Pancreas (tissue), 10 donors: ENCODE measurements at regions not wholly inside any gene's neighbourhood (a gene's known extent, or its start where the extent isn't known, plus 50 kb on each side); places are given as distances from the start of the nearest gene placed in this dataset.

Source experiments
- ATAC-seq, 4 donors: fragments of 200-7000 bp; cut with Tn5 transposase; one replicate each; pipeline versions ENCODE4 v1.8.0 to v1.9.1; 2020; ENCODE audit warnings: mild to moderate bottlenecking in 4 of 4, moderate library complexity in 4 of 4
- DNase-seq, 6 donors: peaks; one replicate each; pipeline ENCODE4 v3.0.0-alpha.2; 2020
- FAIRE-seq: peaks from 2 replicates; lab custom pipeline; 2012; peaks lifted over from hg19 to GRCh38; lab: Jason Lieb, UNC
- H3K27ac ChIP-seq, 4 donors: fragments of 200-600 bp; sonication (generic); 1 replicate in 3 of 4; 2 replicates in 1 of 4; pipeline versions ENCODE4 v1.5.0 to v1.8.0; 2020
- H3K27me3 ChIP-seq, 4 donors: fragments of 200-600 bp; one replicate each; pipeline ENCODE4 v1.8.0; 2021
- H3K36me3 ChIP-seq, 3 donors: fragments of 200-600 bp; sonication (generic) in 1 of 3; one replicate each; pipeline versions ENCODE4 v1.5.0 to v1.8.0; 2020 to 2021
- H3K4me1 ChIP-seq, 3 donors: fragments of 200-600 bp; one replicate each; pipeline ENCODE4 v1.8.0; 2021
- H3K4me3 ChIP-seq, 4 donors: fragments of 200-600 bp; sonication (generic) in 2 of 4; one replicate each; pipeline versions ENCODE4 v1.5.0 to v1.8.0; 2020 to 2021
- H3K9me3 ChIP-seq, 4 donors: fragments of 200-600 bp; one replicate each; pipeline ENCODE4 v1.8.0; 2021
- WGBS, 2 donors: extraction: QIAGEN DNeasy Blood & Tissue Kit; methylation state at CpG; one replicate each; pipeline ENCODE4 v1.1.7; 2013; 5-methylcytosine and 5-hydroxymethylcytosine counted together
- intact Hi-C, 3 donors: fragments of 100-400 bp; cut with DNase I; formaldehyde crosslinking; loops; one replicate each; pipeline versions ENCODE4 v1.11.1 to v1.14.2; 2022
- TF ChIP-seq, protein P1 (sequence below), 4 donors: fragments of 200-600 bp; sonication (generic) in 3 of 4; IDR thresholded peaks; one replicate each; pipeline versions ENCODE4 v1.5.0 to v1.8.0; 2021; ENCODE audit warnings: antibody characterized with exemption in 4 of 4
- donor health status: healthy with polysubstance abuse.
- donor health status: DM: no; HTN: no; CAD: no; lungs with moderate emphysema.
- donor health status: DM: no; HTN: no; CAD: no.
- donor health status: control.
- donor health status: control.
- donor health status: Bipolar disorder and iron deficiency.
- donor health status: DM: yes; HTN: yes; CAD: no.
- donor health status: DM: no; HTN: no; CAD: no.
- donor health status: DM: no; HTN: no; CAD: no.
- donor health status: DM: yes; HTN: yes; CAD: no.

DNA sequence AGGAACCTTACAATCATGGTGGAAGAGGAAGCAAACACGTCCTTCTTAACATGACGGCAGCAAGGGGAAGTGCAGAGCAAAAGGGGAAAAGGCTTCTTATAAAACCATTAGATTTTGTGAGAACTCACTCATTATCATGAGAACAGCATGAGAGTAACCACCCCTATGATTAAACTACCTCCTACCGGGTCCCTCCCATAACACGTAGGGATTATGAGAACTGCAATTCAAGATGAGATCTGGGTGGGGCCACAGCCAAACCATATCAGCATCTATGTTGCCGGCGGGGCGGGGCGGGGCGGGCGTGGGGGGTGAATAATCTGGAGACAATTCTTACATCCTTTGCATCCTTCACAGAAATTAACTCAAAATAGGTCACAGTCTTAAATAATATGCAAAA, 58.8 kb upstream of the GFPT2 start:
- FAIRE-seq: no peak
- TF ChIP-seq, protein P1, sequence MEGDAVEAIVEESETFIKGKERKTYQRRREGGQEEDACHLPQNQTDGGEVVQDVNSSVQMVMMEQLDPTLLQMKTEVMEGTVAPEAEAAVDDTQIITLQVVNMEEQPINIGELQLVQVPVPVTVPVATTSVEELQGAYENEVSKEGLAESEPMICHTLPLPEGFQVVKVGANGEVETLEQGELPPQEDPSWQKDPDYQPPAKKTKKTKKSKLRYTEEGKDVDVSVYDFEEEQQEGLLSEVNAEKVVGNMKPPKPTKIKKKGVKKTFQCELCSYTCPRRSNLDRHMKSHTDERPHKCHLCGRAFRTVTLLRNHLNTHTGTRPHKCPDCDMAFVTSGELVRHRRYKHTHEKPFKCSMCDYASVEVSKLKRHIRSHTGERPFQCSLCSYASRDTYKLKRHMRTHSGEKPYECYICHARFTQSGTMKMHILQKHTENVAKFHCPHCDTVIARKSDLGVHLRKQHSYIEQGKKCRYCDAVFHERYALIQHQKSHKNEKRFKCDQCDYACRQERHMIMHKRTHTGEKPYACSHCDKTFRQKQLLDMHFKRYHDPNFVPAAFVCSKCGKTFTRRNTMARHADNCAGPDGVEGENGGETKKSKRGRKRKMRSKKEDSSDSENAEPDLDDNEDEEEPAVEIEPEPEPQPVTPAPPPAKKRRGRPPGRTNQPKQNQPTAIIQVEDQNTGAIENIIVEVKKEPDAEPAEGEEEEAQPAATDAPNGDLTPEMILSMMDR (IDR thresholded peaks at IDR 0.05): no peak
- no peak for ATAC-seq
- WGBS, 2 donors: 75 to 88% methylated on average over 10 of the region's 10 CpGs
- no peak for DNase-seq
- Histone ChIP-seq H3K36me3 (no peaks in the 10 kb centered on the region), H3K9me3 (no peaks in the 10 kb centered on the region), H3K27ac (no peak overlapping the region), H3K27me3 (no peaks in the 10 kb centered on the region), H3K4me3 (no peak overlapping the region), H3K4me1 (no peaks in the 10 kb centered on the region)
- intact Hi-C loops: no loop called here

DNA sequence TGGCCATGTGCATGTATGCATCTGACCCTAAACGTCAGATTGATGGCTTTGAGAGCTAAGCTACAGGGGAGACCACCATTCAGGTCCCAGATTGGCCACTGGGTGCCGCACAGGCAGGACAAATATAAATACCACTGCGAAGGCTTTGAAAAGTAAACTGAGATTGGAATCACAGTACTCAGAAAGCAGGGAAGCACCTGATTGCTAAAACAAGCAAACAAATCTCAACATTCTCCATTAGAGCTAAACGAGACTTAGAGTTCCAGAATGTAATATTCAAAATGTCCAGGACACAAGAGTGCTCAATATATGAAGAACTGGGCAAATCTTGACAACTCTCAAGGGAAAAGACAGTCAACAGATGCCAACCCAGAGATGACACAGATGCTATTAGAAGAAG, 61.0 kb upstream of the GFPT2 start:
- H3K4me3 ChIP-seq: no peak overlapping the region
- DNase-seq (no peak), ATAC-seq (no peak), FAIRE-seq (no peak)
- H3K27ac ChIP-seq: no peak overlapping the region
- TF ChIP-seq, protein P1 (IDR thresholded peaks at IDR 0.05): no peak
- 65 to 76% methylated on average over 4 of the region's 4 CpGs for WGBS, 2 donors
- no peaks in the 10 kb centered on the region for H3K27me3 ChIP-seq
- no peaks in the 10 kb centered on the region for H3K9me3 ChIP-seq
- no peaks in the 10 kb centered on the region for H3K36me3 ChIP-seq
- no peaks in the 10 kb centered on the region for H3K4me1 ChIP-seq
- intact Hi-C loops: no loop called here

DNA sequence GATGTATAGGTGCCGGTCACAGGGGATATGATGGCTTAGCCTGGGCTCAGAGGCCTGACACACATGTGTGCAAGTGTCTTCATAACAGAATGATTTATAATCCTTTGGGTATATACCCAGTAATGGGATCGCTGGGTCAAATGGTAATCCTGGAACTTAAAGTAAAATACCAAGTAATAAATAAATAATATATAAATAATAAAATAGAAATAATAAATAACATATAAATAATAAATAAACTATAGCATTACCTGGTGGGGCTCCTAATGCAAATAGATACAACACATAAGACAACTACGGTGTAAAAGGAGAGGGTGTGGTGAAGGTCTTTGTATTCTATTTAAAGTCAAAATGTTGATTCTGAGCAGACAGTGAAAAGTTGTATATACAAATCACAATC, 68.5 kb upstream of the GFPT2 start:
- FAIRE-seq: no peak
- H3K36me3 ChIP-seq: no peaks in the 10 kb centered on the region
- no peaks in the 10 kb centered on the region for H3K4me1 ChIP-seq
- H3K27ac ChIP-seq: no peak overlapping the region
- no peaks in the 10 kb centered on the region for H3K9me3 ChIP-seq
- TF ChIP-seq, protein P1 (IDR thresholded peaks at IDR 0.05): no peak
- no peak for DNase-seq
- intact Hi-C loops: no loop called here
- no peaks in the 10 kb centered on the region for H3K27me3 ChIP-seq
- 90 to 94% methylated on average over 3 of the region's 3 CpGs for WGBS, 2 donors
- ATAC-seq: no peak
- no peak overlapping the region for H3K4me3 ChIP-seq

DNA sequence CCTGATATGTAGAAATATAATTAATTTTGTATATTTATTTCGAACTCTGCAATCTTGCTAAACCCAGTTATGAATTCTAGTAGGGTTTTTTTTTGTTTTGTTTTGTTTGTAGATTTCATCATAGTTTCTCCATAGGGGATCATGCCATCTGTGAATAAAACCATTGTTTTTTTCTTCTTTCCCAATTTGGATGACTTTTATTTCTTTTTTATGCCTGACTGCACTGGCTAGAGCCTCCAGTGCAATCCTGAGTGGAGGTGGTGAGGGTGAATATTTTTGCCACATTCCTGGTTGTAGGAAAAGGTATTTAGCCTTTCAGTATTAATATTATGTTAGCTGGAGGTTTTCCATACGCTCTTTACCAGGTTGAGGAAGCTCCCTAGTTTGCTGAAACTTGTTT, 70.0 kb upstream of the GFPT2 start:
- Histone ChIP-seq H3K27ac (no peak overlapping the region), H3K4me3 (no peak overlapping the region), H3K36me3 (no peaks in the 10 kb centered on the region), H3K9me3 (no peaks in the 10 kb centered on the region), H3K27me3 (no peaks in the 10 kb centered on the region), H3K4me1 (no peaks in the 10 kb centered on the region)
- FAIRE-seq (no peak), DNase-seq (no peak), ATAC-seq (no peak)
- intact Hi-C loops: no loop called here
- TF ChIP-seq, protein P1 (IDR thresholded peaks at IDR 0.05): no peak
- WGBS, 2 donors: 52 to 68% methylated on average over 2 of the region's 2 CpGs

DNA sequence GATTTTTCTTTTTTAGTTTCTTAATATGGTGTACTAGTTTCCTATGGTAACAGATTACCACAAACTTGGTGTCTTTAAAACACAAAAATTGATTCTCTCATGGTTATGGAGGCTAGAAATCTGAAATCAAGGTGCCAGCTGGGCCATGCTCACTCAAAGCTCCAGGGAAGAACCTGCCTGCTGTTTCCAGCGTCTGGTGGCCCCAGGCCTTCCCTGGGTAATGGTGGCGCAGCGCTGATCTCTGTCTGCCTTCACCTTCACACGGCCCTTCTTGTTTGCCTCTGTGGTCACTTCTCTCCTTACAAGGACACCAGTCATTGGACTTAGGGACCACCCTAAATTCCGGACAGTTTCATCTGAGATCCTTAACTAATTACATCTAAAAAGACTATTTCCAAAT, 70.5 kb upstream of the GFPT2 start:
- no peak overlapping the region for H3K27ac ChIP-seq
- DNase-seq (no peak), ATAC-seq (no peak), FAIRE-seq (no peak)
- H3K27me3 ChIP-seq: no peaks in the 10 kb centered on the region
- no peak overlapping the region for H3K4me3 ChIP-seq
- intact Hi-C loops: no loop called here
- no peaks in the 10 kb centered on the region for H3K36me3 ChIP-seq
- TF ChIP-seq, protein P1 (IDR thresholded peaks at IDR 0.05): no peak
- 81 to 83% methylated on average over 5 of the region's 5 CpGs for WGBS, 2 donors
- no peaks in the 10 kb centered on the region for H3K4me1 ChIP-seq
- no peaks in the 10 kb centered on the region for H3K9me3 ChIP-seq
